PC-3 (cell line): ENCODE measurements at regions not wholly inside any gene's neighbourhood (a gene's known extent, or its start where the extent isn't known, plus 50 kb on each side); places are given as distances from the start of the nearest gene placed in this dataset.

ENCODE experiments used
- ATAC-seq: fragments of 200-7000 bp; cut with Tn5 transposase; 2 replicates; pipeline ENCODE4 v1.9.1; 2020; ENCODE audit warnings: mild to moderate bottlenecking, moderate library complexity
- BruUV-seq: library from RNA; stranded (reverse); fragments of 400-500 nt; replicated peaks from 2 replicates; lab custom pipeline; 2021; lab: Mats Ljungman, UMichigan
- CTCF ChIA-PET: fragments of 300-600 bp; sonication (Branson Sonifier 250); formaldehyde crosslinking; loops from one replicate; lab custom pipeline; 2022; ENCODE audit warnings: antibody characterized with exemption; lab: Charles Lee
- POLR2A ChIA-PET: fragments of 300-600 bp; sonication (Branson Sonifier 250); formaldehyde crosslinking; loops from one replicate; lab custom pipeline; 2022; ENCODE audit warnings: antibody characterized with exemption; ENCODE audit not compliant: unreplicated experiment; lab: Charles Lee
- DNase-seq: peaks from one replicate; pipeline ENCODE4 v3.0.0-alpha.2; 2015
- H2AFZ ChIP-seq: fragments of 300-600 bp; sonication (generic); 2 replicates; pipeline ENCODE4 v1.6.0; 2016; ENCODE audit warnings: antibody characterized with exemption, low read length
- H3F3A ChIP-seq: fragments of 300-600 bp; sonication (generic); one replicate; pipeline ENCODE4 v1.6.0; 2017; ENCODE audit warnings: antibody characterized with exemption, low read length, control low read depth, mild to moderate bottlenecking; ENCODE audit not compliant: unreplicated experiment
- H3K27ac ChIP-seq: fragments of 300-600 bp; sonication (generic); 2 replicates; pipeline ENCODE4 v1.5.1; 2016; ENCODE audit warnings: mild to moderate bottlenecking, low read length
- H3K27me3 ChIP-seq: fragments of 300-600 bp; sonication (generic); 2 replicates; pipeline ENCODE4 v1.6.1; 2016; ENCODE audit warnings: low read length, mixed read lengths
- H3K36me3 ChIP-seq: fragments of 300-600 bp; sonication (generic); 2 replicates; pipeline ENCODE4 v1.6.1; 2016; ENCODE audit warnings: low read depth, mixed run types, low read length, mixed read lengths
- H3K4me1 ChIP-seq: fragments of 300-600 bp; sonication (generic); 2 replicates; pipeline ENCODE4 v1.5.1; 2016; ENCODE audit warnings: low read length; ENCODE audit not compliant: insufficient read depth
- H3K4me2 ChIP-seq: fragments of 300-600 bp; sonication (generic); 2 replicates; pipeline ENCODE4 v1.6.0; 2016; ENCODE audit warnings: low read length
- H3K4me3 ChIP-seq: fragments of 300-600 bp; sonication (generic); 2 replicates; pipeline ENCODE4 v1.5.1; 2016; ENCODE audit warnings: mild to moderate bottlenecking, low read length, mixed read lengths
- H3K79me2 ChIP-seq: fragments of 300-600 bp; sonication (generic); 2 replicates; pipeline ENCODE4 v1.6.1; 2017; ENCODE audit warnings: low read length, mixed read lengths
- H3K9ac ChIP-seq: fragments of 300-600 bp; sonication (generic); 2 replicates; pipeline ENCODE4 v1.6.0; 2016; ENCODE audit warnings: mild to moderate bottlenecking, low read length
- H3K9me2 ChIP-seq: fragments of 300-600 bp; sonication (generic); replicated peaks from 2 replicates; pipeline ENCODE4 v1.6.1; 2016; ENCODE audit warnings: mixed run types, low read length, mixed read lengths
- H3K9me3 ChIP-seq: fragments of 300-600 bp; sonication (generic); 2 replicates; pipeline ENCODE4 v1.6.1; 2016; ENCODE audit warnings: low read length, mixed read lengths
- H4K20me1 ChIP-seq: fragments of 300-600 bp; sonication (generic); 2 replicates; pipeline ENCODE4 v1.6.1; 2016; ENCODE audit warnings: low read length, mixed read lengths
- CTCF ChIP-seq: fragments of 300-600 bp; sonication (generic); conservative IDR thresholded peaks from 2 replicates; pipeline ENCODE4 v1.5.1; 2017; ENCODE audit warnings: antibody characterized with exemption, low read depth, mild to moderate bottlenecking, low read length
- EZH2 ChIP-seq: fragments of 300-600 bp; sonication (generic); IDR thresholded peaks from one replicate; pipeline ENCODE4 v1.6.1; 2017; ENCODE audit warnings: antibody characterized with exemption, mild to moderate bottlenecking, low read length; ENCODE audit not compliant: unreplicated experiment
- EZH2phosphoT487 ChIP-seq: fragments of 300-600 bp; sonication (generic); IDR thresholded peaks from 2 replicates; pipeline ENCODE4 v1.6.1; 2018; ENCODE audit warnings: mild to moderate bottlenecking, antibody characterized with exemption, low read length, borderline replicate concordance
- intact Hi-C: fragments of 100-400 bp; cut with micrococcal nuclease; formaldehyde crosslinking; loops from 2 replicates; pipeline ENCODE4 v1.9.0; 2023

- H3K9me2 ChIP-seq: no peaks in the 10 kb centered on the region
- H3K4me1 ChIP-seq: no peaks in the 10 kb centered on the region
- TF ChIP-seq CTCF: no peak
- TF ChIP-seq EZH2: no peak
- TF ChIP-seq EZH2phosphoT487: no peak
- intact Hi-C loops: no loop called here
- BruUV-seq: no TSS peak
- H3K79me2 ChIP-seq: no peaks in the 10 kb centered on the region
- no peaks in the 10 kb centered on the region for H3K9me3 ChIP-seq
- H4K20me1 ChIP-seq: no peaks in the 10 kb centered on the region
- CTCF ChIA-PET: no interaction called here
- DNase-seq (no peak), ATAC-seq (no peak)
- H3K9ac ChIP-seq: no peak overlapping the region
- no peak overlapping the region for H3K4me3 ChIP-seq
- H3K36me3 ChIP-seq: no peaks in the 10 kb centered on the region
- H3K27ac ChIP-seq: no peak overlapping the region
- no peaks in the 10 kb centered on the region for H3F3A ChIP-seq
- H3K4me2 ChIP-seq: no peak overlapping the region
- H3K27me3 ChIP-seq: no peaks in the 10 kb centered on the region; the same call in 1 of the 2 replicates
- no peak overlapping the region for H2AFZ ChIP-seq
- POLR2A ChIA-PET: no interaction called here
These were observed 221.8 kb upstream of the GYPA start for GRCh38 chr4:144362366-144362765.

GRCh38 chr4:144363890-144364289 is 223.4 kb upstream of the GYPA start:
- Histone ChIP-seq H3K36me3 (no peaks in the 10 kb centered on the region), H3K4me3 (no peak overlapping the region), H3K27me3 (no peaks in the 10 kb centered on the region; the same call in 1 of the 2 replicates), H3K27ac (no peak overlapping the region), H3K79me2 (no peaks in the 10 kb centered on the region), H3K9me3 (no peaks in the 10 kb centered on the region), H3K9ac (no peak overlapping the region), H4K20me1 (no peaks in the 10 kb centered on the region), H3F3A (no peaks in the 10 kb centered on the region), H2AFZ (no peak overlapping the region), H3K4me2 (no peak overlapping the region), H3K4me1 (no peaks in the 10 kb centered on the region), H3K9me2 (no peaks in the 10 kb centered on the region)
- BruUV-seq: no TSS peak
- ATAC-seq (no peak), DNase-seq (no peak)
- POLR2A ChIA-PET: no interaction called here
- TF ChIP-seq CTCF: no peak
- TF ChIP-seq EZH2: no peak
- TF ChIP-seq EZH2phosphoT487: no peak
- CTCF ChIA-PET: no interaction called here
- intact Hi-C loops: no loop called here

- H3K36me3 ChIP-seq: no peaks in the 10 kb centered on the region
- H4K20me1 ChIP-seq: no peaks in the 10 kb centered on the region
- H3K4me1 ChIP-seq: no peaks in the 10 kb centered on the region
- H3K4me3 ChIP-seq: no peak overlapping the region
- no TSS peak for BruUV-seq
- no peak for DNase-seq
- no peak overlapping the region for H2AFZ ChIP-seq
- H3K9me2 ChIP-seq: no peaks in the 10 kb centered on the region
- H3K79me2 ChIP-seq: no peaks in the 10 kb centered on the region
- ChIA-PET CTCF (no interaction called here), POLR2A (no interaction called here)
- no peak overlapping the region for H3K9ac ChIP-seq
- intact Hi-C loops: no loop called here
- H3K27ac ChIP-seq: no peak overlapping the region
- no peak for TF ChIP-seq EZH2
- TF ChIP-seq EZH2phosphoT487: no peak
- no peak for TF ChIP-seq CTCF
- H3K27me3 ChIP-seq: no peaks in the 10 kb centered on the region; the same call in 1 of the 2 replicates
- no peak for ATAC-seq
- no peaks in the 10 kb centered on the region for H3K9me3 ChIP-seq
- H3K4me2 ChIP-seq: no peak overlapping the region
- H3F3A ChIP-seq: no peaks in the 10 kb centered on the region
These were observed 225.9 kb upstream of the GYPA start for GRCh38 chr4:144366425-144366824.
